ENCODE measurements at regions not wholly inside any gene's neighbourhood (a gene's known extent, or its start where the extent isn't known, plus 50 kb on each side); places are given as distances from the start of the nearest gene placed in this dataset.

DNA sequence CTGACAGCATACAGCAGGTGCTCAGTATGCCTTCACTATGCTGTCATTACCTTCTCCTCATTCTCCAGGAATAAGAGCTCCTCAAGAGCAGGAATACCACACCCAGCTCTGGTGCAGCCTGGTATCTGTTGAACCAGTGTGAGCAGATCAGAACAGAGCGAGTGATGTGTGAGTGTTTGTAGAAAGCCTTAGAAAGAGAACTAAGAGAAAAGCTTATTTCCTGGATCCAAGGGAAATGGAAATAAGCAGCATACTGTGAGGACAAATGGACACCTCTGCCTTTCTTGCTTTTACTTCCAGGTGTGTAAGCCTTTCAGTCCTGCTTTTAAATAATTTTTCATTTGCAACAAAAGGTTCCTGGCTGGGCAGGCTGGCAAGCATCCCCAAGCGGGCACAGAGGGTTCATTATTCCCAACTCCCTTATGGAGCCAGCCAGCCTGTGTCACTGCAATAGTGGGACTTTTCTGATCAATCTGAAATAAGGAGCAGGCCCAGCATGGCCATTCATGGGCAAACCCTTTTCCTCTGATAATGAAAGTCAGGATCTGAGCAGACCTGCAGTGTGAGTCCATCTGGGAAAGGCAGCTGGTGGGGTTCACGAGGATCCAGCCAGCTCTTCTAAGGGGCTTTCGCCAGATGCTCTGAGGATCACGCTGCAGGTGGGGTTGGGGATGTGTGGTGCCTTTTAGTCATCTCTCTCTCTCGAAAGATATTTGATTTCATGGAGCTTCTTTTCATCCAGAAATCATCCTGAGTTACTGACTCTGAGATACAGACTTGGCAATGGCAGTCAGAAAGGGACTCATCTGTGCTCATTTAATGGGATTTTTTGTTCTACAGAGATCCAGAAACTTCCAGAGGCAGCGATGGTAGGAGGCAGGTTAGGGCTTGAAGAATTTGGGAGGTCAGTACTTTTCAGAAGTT is 594.9 kb upstream of the CFAP20DC start:
- no TSS peak for BruUV-seq (replicated peaks)
- CTCF ChIA-PET, result no interaction called here
- Mint-ChIP-seq H3K4me3 (ENCODE audit: low read depth, unreplicated experiment) (no peak overlapping the region), H3K4me1 (ENCODE audit: low read depth, unreplicated experiment) (no peaks in the 10 kb centered on the region), H3K36me3 (ENCODE audit: insufficient read depth, unreplicated experiment) (no peaks in the 10 kb centered on the region), H3K27ac (ENCODE audit: unreplicated experiment) (no peak overlapping the region), H3K27me3 (ENCODE audit: unreplicated experiment) (peaks cover 28% of the 10 kb centered on the region), H3K9me3 (ENCODE audit: low read depth, unreplicated experiment) (peaks cover 12% of the 10 kb centered on the region)
- intact Hi-C loops (cut with micrococcal nuclease; ENCODE audit: unreplicated experiment), result no loop called here
- DNase-seq, result no peak
- no peak for TF ChIP-seq CTCF (IDR thresholded peaks at IDR 0.05; ENCODE audit: unreplicated experiment)

DNA sequence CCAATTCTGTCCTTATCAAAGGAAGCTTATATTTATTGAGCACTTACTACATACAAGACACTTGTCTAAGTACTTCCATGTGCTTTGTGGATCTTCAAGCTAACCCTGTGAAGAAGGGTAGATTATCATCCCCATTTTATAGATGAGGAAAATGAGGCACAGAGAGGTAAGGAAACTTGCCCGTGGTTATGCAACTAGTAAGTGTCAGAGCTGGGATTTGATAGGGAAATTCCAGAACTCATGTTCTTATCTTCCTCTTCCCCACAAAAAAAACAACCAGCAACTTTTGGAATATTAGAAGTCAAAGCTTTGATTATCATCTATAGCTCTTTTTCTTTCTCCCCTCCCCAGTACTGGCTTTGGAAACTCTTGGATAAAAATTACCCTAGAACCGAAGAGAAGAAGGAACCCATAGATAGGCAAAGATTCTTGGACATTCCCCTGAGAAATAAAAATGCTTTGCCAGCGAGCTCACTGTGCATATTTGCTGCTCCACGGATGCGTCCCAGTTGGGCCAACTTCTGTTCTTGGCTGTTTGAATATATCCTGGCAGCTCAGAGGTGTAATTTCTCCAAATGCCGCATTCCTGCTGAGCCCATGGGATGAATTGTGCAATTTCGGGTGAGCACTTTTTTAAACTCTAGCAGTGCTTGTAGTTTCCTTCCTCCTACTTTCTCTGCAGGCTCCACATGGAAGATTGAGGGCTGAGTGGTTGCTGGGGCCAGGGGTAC is 591.5 kb upstream of the CFAP20DC start:
- Mint-ChIP-seq H3K4me3 (ENCODE audit: low read depth, unreplicated experiment) (no peak overlapping the region), H3K27me3 (ENCODE audit: unreplicated experiment) (peaks cover 29% of the 10 kb centered on the region), H3K4me1 (ENCODE audit: low read depth, unreplicated experiment) (no peaks in the 10 kb centered on the region), H3K36me3 (ENCODE audit: insufficient read depth, unreplicated experiment) (no peaks in the 10 kb centered on the region), H3K9me3 (ENCODE audit: low read depth, unreplicated experiment) (peaks cover 5% of the 10 kb centered on the region), H3K27ac (ENCODE audit: unreplicated experiment) (no peak overlapping the region)
- CTCF ChIA-PET, result no interaction called here
- TF ChIP-seq CTCF (IDR thresholded peaks at IDR 0.05; ENCODE audit: unreplicated experiment), result no peak
- no TSS peak for BruUV-seq (replicated peaks)
- DNase-seq, result no peak
- intact Hi-C loops (cut with micrococcal nuclease; ENCODE audit: unreplicated experiment), result no loop called here

- H3K27me3 Mint-ChIP-seq (ENCODE audit: unreplicated experiment), result no peaks in the 10 kb centered on the region
- no peak for DNase-seq
- peaks cover 8% of the 10 kb centered on the region for H3K9me3 Mint-ChIP-seq (ENCODE audit: low read depth, unreplicated experiment)
- H3K36me3 Mint-ChIP-seq (ENCODE audit: insufficient read depth, unreplicated experiment), result no peaks in the 10 kb centered on the region
- H3K4me1 Mint-ChIP-seq (ENCODE audit: low read depth, unreplicated experiment), result no peaks in the 10 kb centered on the region
- intact Hi-C loops (cut with micrococcal nuclease; ENCODE audit: unreplicated experiment), result no loop called here
- TF ChIP-seq CTCF (IDR thresholded peaks at IDR 0.05; ENCODE audit: unreplicated experiment), result no peak
- H3K27ac Mint-ChIP-seq (ENCODE audit: unreplicated experiment), result no peak overlapping the region
- no peak overlapping the region for H3K4me3 Mint-ChIP-seq (ENCODE audit: low read depth, unreplicated experiment)
- no TSS peak for BruUV-seq (replicated peaks)
- CTCF ChIA-PET, result no interaction called here
These were observed 583.1 kb upstream of the CFAP20DC start for GRCh38 chr3:59632760-59633573.

DNA sequence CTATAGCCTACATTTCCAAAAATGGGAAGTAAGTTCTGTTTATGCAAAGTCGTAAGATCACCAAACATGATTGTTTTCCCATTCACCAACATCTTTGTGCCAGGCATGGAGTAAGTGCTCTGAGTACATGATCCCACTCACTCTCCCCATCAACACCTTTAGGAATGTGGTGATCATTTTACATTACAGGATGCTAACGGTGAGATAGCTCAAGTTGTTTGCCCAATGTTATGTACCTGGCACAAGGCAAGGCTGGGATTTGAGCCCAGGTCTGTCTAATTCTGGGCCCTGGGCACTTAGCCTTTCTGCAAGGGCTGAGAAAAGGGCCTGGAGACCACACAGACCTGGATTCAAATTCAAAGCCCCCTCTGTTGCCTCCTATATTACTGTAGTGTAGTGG is 581.7 kb upstream of the CFAP20DC start:
- intact Hi-C loops (cut with micrococcal nuclease; ENCODE audit: unreplicated experiment), result no loop called here
- TF ChIP-seq CTCF (IDR thresholded peaks at IDR 0.05; ENCODE audit: unreplicated experiment), result no peak

More for the DNA sequence above, 581.7 kb upstream of the CFAP20DC start:
- Mint-ChIP-seq H3K36me3 (ENCODE audit: insufficient read depth, unreplicated experiment) (no peaks in the 10 kb centered on the region), H3K9me3 (ENCODE audit: low read depth, unreplicated experiment) (peaks cover 8% of the 10 kb centered on the region), H3K27me3 (ENCODE audit: unreplicated experiment) (no peaks in the 10 kb centered on the region), H3K4me3 (ENCODE audit: low read depth, unreplicated experiment) (no peak overlapping the region), H3K4me1 (ENCODE audit: low read depth, unreplicated experiment) (no peaks in the 10 kb centered on the region), H3K27ac (ENCODE audit: unreplicated experiment) (no peak overlapping the region)
- no peak for DNase-seq
- BruUV-seq (replicated peaks), result no TSS peak
- CTCF ChIA-PET, result interaction anchor here (0.5 kb wide), 1 partner anchor 1008 kb away, joined by 4 read pairs; no protein-coding TSS in a partner anchor

Measured in Calu3 (cell line).